Neural cell (in vitro differentiated cells): ENCODE measurements at regions not wholly inside any gene's neighbourhood (a gene's known extent, or its start where the extent isn't known, plus 50 kb on each side); places are given as distances from the start of the nearest gene placed in this dataset.

Source experiments
- H2AFZ ChIP-seq: fragments of 200-600, 300-800 bp; sonication (generic), shearing (Covaris generic); 2 replicates; pipeline ENCODE4 v1.6.0; 2014; ENCODE audit warnings: low read depth, mild to moderate bottlenecking, antibody characterized with exemption, low read length, moderate library complexity
- H3F3A ChIP-seq: fragments of 200-600 bp; shearing (Covaris generic); 2 replicates; pipeline ENCODE4 v1.6.1; 2016; ENCODE audit warnings: mild to moderate bottlenecking, moderate library complexity, mixed read lengths, antibody characterized with exemption, low read length; ENCODE audit not compliant: insufficient read depth, poor library complexity, severe bottlenecking
- H3K27ac ChIP-seq: fragments of 200-600, 300-800 bp; sonication (generic), shearing (Covaris generic); 2 replicates; pipeline ENCODE4 v1.5.1; 2014; ENCODE audit warnings: mild to moderate bottlenecking, low read length, moderate library complexity
- H3K27me3 ChIP-seq: fragments of 300-800, 200-600 bp; sonication (generic), shearing (Covaris generic); 2 replicates; pipeline ENCODE4 v1.6.0; 2014; ENCODE audit warnings: mild to moderate bottlenecking, low read depth, low read length, moderate library complexity; ENCODE audit not compliant: insufficient read depth
- H3K36me3 ChIP-seq: fragments of 300-800, 200-600 bp; sonication (generic), shearing (Covaris generic); 2 replicates; pipeline ENCODE4 v1.5.1; 2014; ENCODE audit warnings: mild to moderate bottlenecking, antibody characterized with exemption, low read length, moderate library complexity; ENCODE audit not compliant: insufficient read depth
- H3K4me2 ChIP-seq: fragments of 300-800, 200-600 bp; sonication (generic), shearing (Covaris generic); 2 replicates; pipeline ENCODE4 v1.6.0; 2014; ENCODE audit warnings: mild to moderate bottlenecking, low read length
- H3K4me3 ChIP-seq: fragments of 300-800, 200-600 bp; sonication (generic), shearing (Covaris generic); 2 replicates; pipeline ENCODE4 v1.5.1; 2014; ENCODE audit warnings: mild to moderate bottlenecking, low read length, moderate library complexity
- H3K79me2 ChIP-seq: fragments of 200-600 bp; shearing (Covaris generic); replicated peaks from 2 replicates; pipeline ENCODE4 v1.6.0; 2014; ENCODE audit warnings: mild to moderate bottlenecking, low read length, moderate library complexity; ENCODE audit not compliant: insufficient read depth
- H3K9ac ChIP-seq: fragments of 300-800, 200-600 bp; sonication (generic), shearing (Covaris generic); 2 replicates; pipeline ENCODE4 v1.6.1; 2016; ENCODE audit warnings: mild to moderate bottlenecking, low read length, mixed read lengths
- H3K9me2 ChIP-seq: fragments of 200-600 bp; shearing (Covaris generic); 2 replicates; pipeline ENCODE4 v1.6.1; 2016; ENCODE audit warnings: mild to moderate bottlenecking, low read length, mixed read lengths; ENCODE audit not compliant: insufficient read depth
- H3K9me3 ChIP-seq: fragments of 200-600, 300-800 bp; sonication (generic), shearing (Covaris generic); 2 replicates; pipeline ENCODE4 v1.6.1; 2016; ENCODE audit warnings: mild to moderate bottlenecking, mixed run types, low read length, moderate library complexity, mixed read lengths
- H4K20me1 ChIP-seq: fragments of 200-600 bp; shearing (Covaris generic); 2 replicates; pipeline ENCODE4 v1.6.1; 2016; ENCODE audit warnings: mild to moderate bottlenecking, mixed run types; ENCODE audit not compliant: insufficient read depth
- CTCF ChIP-seq: fragments of 450-650 bp; IDR thresholded peaks from 2 replicates; pipeline ENCODE4 v1.5.1; 2014; ENCODE audit warnings: antibody characterized with exemption, mild to moderate bottlenecking, moderate library complexity; ENCODE audit not compliant: poor library complexity, severe bottlenecking
- EP300 ChIP-seq: fragments of 450-650 bp; conservative IDR thresholded peaks from 2 replicates; pipeline ENCODE4 v1.6.1; 2014; ENCODE audit warnings: antibody characterized with exemption, mild to moderate bottlenecking, moderate library complexity; ENCODE audit not compliant: poor library complexity, severe bottlenecking
- EZH2 ChIP-seq: fragments of 200-600, 300-800 bp; shearing (Covaris generic), sonication (generic); IDR thresholded peaks from 2 replicates; pipeline ENCODE4 v1.6.1; 2014; ENCODE audit warnings: antibody characterized with exemption, low read length, borderline replicate concordance, mild to moderate bottlenecking; ENCODE audit not compliant: insufficient read depth, poor library complexity, severe bottlenecking
- MXI1 ChIP-seq: fragments of 450-650 bp; conservative IDR thresholded peaks from 2 replicates; pipeline ENCODE4 v1.6.1; 2014; ENCODE audit warnings: antibody characterized with exemption, mild to moderate bottlenecking; ENCODE audit not compliant: poor library complexity, severe bottlenecking
- POLR2AphosphoS5 ChIP-seq: IDR thresholded peaks from 2 replicates; pipeline ENCODE4 v1.6.1; 2012
- RAD21 ChIP-seq: fragments of 450-650 bp; conservative IDR thresholded peaks from 2 replicates; pipeline ENCODE4 v1.6.1; 2014; ENCODE audit warnings: antibody characterized with exemption, mild to moderate bottlenecking, moderate library complexity
- REST ChIP-seq: IDR thresholded peaks from 2 replicates; pipeline ENCODE4 v1.6.1; 2012; ENCODE audit warnings: borderline replicate concordance
- SMC3 ChIP-seq: fragments of 450-650 bp; conservative IDR thresholded peaks from 2 replicates; pipeline ENCODE4 v1.6.1; 2014; ENCODE audit warnings: antibody characterized with exemption, mild to moderate bottlenecking, moderate library complexity; ENCODE audit not compliant: poor library complexity
- TAF1 ChIP-seq: IDR thresholded peaks from 2 replicates; pipeline ENCODE4 v1.6.1; 2012; ENCODE audit warnings: low read depth

GRCh38 chr6:134420614-134421181 lies 102.8 kb upstream of the SGK1 start:
- H3K79me2 ChIP-seq, result no peaks in the 10 kb centered on the region
- no peaks in the 10 kb centered on the region for H4K20me1 ChIP-seq
- no peaks in the 10 kb centered on the region for H3K9me3 ChIP-seq
- no peaks in the 10 kb centered on the region for H3F3A ChIP-seq
- H3K4me3 ChIP-seq, result no peak overlapping the region
- no peaks in the 10 kb centered on the region for H3K9me2 ChIP-seq
- no peaks in the 10 kb centered on the region for H3K36me3 ChIP-seq
- TF ChIP-seq RAD21 (no peak), CTCF (no peak)
- no peak overlapping the region for H3K4me2 ChIP-seq
- no peaks in the 10 kb centered on the region for H3K27me3 ChIP-seq
- no peak overlapping the region for H3K27ac ChIP-seq
- no peak overlapping the region for H3K9ac ChIP-seq
- H2AFZ ChIP-seq, result no peak overlapping the region

GRCh38 chr6:134419716-134420115 lies 101.8 kb upstream of the SGK1 start:
- no peaks in the 10 kb centered on the region for H4K20me1 ChIP-seq
- no peaks in the 10 kb centered on the region for H3K9me3 ChIP-seq
- no peak overlapping the region for H3K4me2 ChIP-seq
- TF ChIP-seq EZH2 (no peak), SMC3 (no peak), CTCF (no peak), POLR2AphosphoS5 (no peak), RAD21 (no peak), TAF1 (no peak), REST (no peak), MXI1 (no peak), EP300 (no peak)
- no peaks in the 10 kb centered on the region for H3K9me2 ChIP-seq
- H3K36me3 ChIP-seq, result no peaks in the 10 kb centered on the region
- no peaks in the 10 kb centered on the region for H3K79me2 ChIP-seq
- H3K9ac ChIP-seq, result no peak overlapping the region
- no peak overlapping the region for H3K4me3 ChIP-seq
- no peak overlapping the region for H3K27ac ChIP-seq
- no peaks in the 10 kb centered on the region for H3F3A ChIP-seq
- H2AFZ ChIP-seq, result no peak overlapping the region
- no peaks in the 10 kb centered on the region for H3K27me3 ChIP-seq
